Tibial artery (tissue), 4 donors: ENCODE measurements at regions not wholly inside any gene's neighbourhood (a gene's known extent, or its start where the extent isn't known, plus 50 kb on each side); places are given as distances from the start of the nearest gene placed in this dataset.

ENCODE experiments used
- DNase-seq, 2 donors: peaks; one replicate each; pipeline ENCODE4 v3.0.0-alpha.2; 2019
- H3K27ac ChIP-seq, 2 donors: fragments of 200-600 bp; sonication (generic) in 1 of 2; 1 replicate in 1 of 2; 2 replicates in 1 of 2; pipeline ENCODE4 v1.5.1; 2018 to 2019; ENCODE audit warnings: mild to moderate bottlenecking in 1 of 2
- H3K27me3 ChIP-seq, 2 donors: fragments of 200-600 bp; sonication (generic) in 1 of 2; one replicate each; pipeline versions ENCODE4 v1.5.1 to v1.6.0; 2016 to 2019
- H3K36me3 ChIP-seq, 3 donors: fragments of 200-600 bp; sonication (generic) in 2 of 3; one replicate each; pipeline ENCODE4 v1.5.1; 2016 to 2019; ENCODE audit warnings: mild to moderate bottlenecking in 2 of 3
- H3K4me1 ChIP-seq, 4 donors: fragments of 200-600 bp; sonication (generic) in 2 of 4; 1 replicate in 3 of 4; 2 replicates in 1 of 4; pipeline ENCODE4 v1.5.1; 2016 to 2019
- H3K4me3 ChIP-seq, 2 donors: fragments of 200-600 bp; sonication (generic) in 1 of 2; 1 replicate in 1 of 2; 2 replicates in 1 of 2; pipeline ENCODE4 v1.5.1; 2018 to 2019; ENCODE audit warnings: mild to moderate bottlenecking in 2 of 2
- H3K9me3 ChIP-seq, 3 donors: fragments of 200-600 bp; sonication (generic) in 1 of 3; one replicate each; pipeline ENCODE4 v1.5.1; 2016 to 2019
- intact Hi-C: fragments of 100-400 bp; cut with DNase I; formaldehyde crosslinking; loops from one replicate; pipeline ENCODE4 v1.15.0; 2023; ENCODE audit warnings: low total_unique reads
- TF ChIP-seq, protein P1 (sequence below), 2 experiments: fragments of 200-600 bp in 1 of 2; fragments of 450-650 bp in 1 of 2; IDR thresholded peaks; one replicate each; pipeline ENCODE4 v1.5.1; 2017 to 2019; ENCODE audit warnings: antibody characterized with exemption in 2 of 2, mild to moderate bottlenecking in 1 of 2, moderate library complexity in 1 of 2

DNA sequence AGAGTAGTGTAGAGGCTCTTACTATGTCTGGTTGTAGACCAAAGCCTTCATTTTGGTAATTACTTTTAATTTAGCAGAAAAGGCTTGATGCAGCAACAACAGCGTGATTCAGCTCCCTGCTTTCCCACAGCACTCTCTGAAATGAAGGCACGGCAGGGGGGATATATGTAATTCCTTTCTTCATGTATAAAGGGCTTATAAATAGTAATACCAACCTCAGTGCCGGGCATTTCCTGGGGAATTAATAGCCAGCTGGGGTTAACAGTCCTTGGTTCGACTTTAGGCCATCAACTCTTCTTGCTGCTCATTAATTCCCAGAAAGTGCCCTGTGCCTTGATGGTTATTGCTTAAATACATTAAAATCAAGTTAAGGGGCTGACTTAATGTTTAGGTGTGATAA lies 669.0 kb downstream of the ZNF674 start:
- Histone ChIP-seq H3K4me3 (no peak overlapping the region), H3K36me3 (no peaks in the 10 kb centered on the region), H3K27ac (no peak overlapping the region), H3K4me1 (no peaks in the 10 kb centered on the region), H3K27me3 (no peaks in the 10 kb centered on the region), H3K9me3 (no peaks in the 10 kb centered on the region)
- DNase-seq, result no peak
- TF ChIP-seq, protein P1, sequence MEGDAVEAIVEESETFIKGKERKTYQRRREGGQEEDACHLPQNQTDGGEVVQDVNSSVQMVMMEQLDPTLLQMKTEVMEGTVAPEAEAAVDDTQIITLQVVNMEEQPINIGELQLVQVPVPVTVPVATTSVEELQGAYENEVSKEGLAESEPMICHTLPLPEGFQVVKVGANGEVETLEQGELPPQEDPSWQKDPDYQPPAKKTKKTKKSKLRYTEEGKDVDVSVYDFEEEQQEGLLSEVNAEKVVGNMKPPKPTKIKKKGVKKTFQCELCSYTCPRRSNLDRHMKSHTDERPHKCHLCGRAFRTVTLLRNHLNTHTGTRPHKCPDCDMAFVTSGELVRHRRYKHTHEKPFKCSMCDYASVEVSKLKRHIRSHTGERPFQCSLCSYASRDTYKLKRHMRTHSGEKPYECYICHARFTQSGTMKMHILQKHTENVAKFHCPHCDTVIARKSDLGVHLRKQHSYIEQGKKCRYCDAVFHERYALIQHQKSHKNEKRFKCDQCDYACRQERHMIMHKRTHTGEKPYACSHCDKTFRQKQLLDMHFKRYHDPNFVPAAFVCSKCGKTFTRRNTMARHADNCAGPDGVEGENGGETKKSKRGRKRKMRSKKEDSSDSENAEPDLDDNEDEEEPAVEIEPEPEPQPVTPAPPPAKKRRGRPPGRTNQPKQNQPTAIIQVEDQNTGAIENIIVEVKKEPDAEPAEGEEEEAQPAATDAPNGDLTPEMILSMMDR (IDR thresholded peaks at IDR 0.05), result no peak
- intact Hi-C loops, result no loop called here

DNA sequence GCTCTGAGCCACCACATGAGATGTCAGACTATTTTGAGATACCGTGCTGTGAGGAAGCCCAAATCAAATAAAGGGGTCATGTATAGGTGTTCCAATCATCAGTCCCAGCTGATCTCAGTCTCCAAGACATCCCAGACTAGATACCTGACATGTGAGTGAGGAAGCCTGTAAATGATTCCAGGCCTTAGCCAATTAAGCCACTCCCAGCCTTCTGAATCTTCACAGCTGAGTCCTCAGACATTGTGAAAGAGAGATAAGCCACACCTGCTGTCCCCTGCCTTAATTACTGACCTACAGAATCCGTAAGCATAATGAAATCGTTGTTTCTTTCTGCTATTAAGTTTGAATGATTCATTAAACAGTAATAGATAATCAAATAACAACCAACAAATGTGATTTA lies 671.4 kb downstream of the ZNF674 start:
- DNase-seq, result no peak
- TF ChIP-seq, protein P1 (IDR thresholded peaks at IDR 0.05), result no peak
- no peaks in the 10 kb centered on the region for H3K4me1 ChIP-seq
- no peak overlapping the region for H3K27ac ChIP-seq
- H3K27me3 ChIP-seq, result no peaks in the 10 kb centered on the region
- no peaks in the 10 kb centered on the region for H3K36me3 ChIP-seq
- H3K9me3 ChIP-seq, result no peaks in the 10 kb centered on the region
- H3K4me3 ChIP-seq, result no peak overlapping the region
- intact Hi-C loops, result no loop called here

GRCh38 chrX:45872480-45872879 lies 671.8 kb upstream of the DIPK2B start:
- H3K27ac ChIP-seq, result no peak overlapping the region
- intact Hi-C loops, result no loop called here
- H3K4me1 ChIP-seq, result no peaks in the 10 kb centered on the region
- no peak for DNase-seq
- H3K27me3 ChIP-seq, result no peaks in the 10 kb centered on the region
- no peaks in the 10 kb centered on the region for H3K36me3 ChIP-seq
- TF ChIP-seq, protein P1 (IDR thresholded peaks at IDR 0.05), result no peak
- no peak overlapping the region for H3K4me3 ChIP-seq
- no peaks in the 10 kb centered on the region for H3K9me3 ChIP-seq

GRCh38 chrX:45868425-45868824 lies 667.7 kb upstream of the DIPK2B start:
- H3K27me3 ChIP-seq, result no peaks in the 10 kb centered on the region
- TF ChIP-seq, protein P1 (IDR thresholded peaks at IDR 0.05), result no peak
- intact Hi-C loops, result no loop called here
- no peak overlapping the region for H3K4me3 ChIP-seq
- no peaks in the 10 kb centered on the region for H3K4me1 ChIP-seq
- H3K27ac ChIP-seq, result no peak overlapping the region
- H3K36me3 ChIP-seq, result no peaks in the 10 kb centered on the region
- no peaks in the 10 kb centered on the region for H3K9me3 ChIP-seq
- no peak for DNase-seq

DNA sequence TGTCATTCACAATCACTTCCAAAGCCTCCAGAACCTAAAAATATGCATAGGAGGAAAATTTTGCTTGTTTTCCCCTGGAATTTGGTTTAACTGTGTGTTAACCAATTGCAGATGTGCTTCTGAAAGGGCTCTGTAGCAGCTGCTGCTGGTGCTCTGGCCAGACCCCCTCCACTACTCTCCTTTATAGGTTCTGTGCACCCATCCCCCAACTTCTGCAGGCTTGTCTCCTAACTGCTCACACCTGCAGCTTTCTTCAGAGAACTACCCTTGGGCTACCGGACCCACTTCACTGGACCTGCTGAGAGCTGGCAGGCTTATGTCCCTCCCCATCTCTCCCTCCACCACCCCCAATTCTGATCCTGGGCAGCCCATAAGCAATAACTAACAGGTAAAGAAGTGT lies 662.1 kb upstream of the DIPK2B start:
- Histone ChIP-seq H3K4me1 (no peaks in the 10 kb centered on the region), H3K36me3 (no peaks in the 10 kb centered on the region), H3K27ac (no peak overlapping the region), H3K27me3 (no peaks in the 10 kb centered on the region), H3K9me3 (no peaks in the 10 kb centered on the region), H3K4me3 (no peak overlapping the region)
- TF ChIP-seq, protein P1 (IDR thresholded peaks at IDR 0.05), result no peak
- DNase-seq, result no peak
- intact Hi-C loops, result no loop called here

DNA sequence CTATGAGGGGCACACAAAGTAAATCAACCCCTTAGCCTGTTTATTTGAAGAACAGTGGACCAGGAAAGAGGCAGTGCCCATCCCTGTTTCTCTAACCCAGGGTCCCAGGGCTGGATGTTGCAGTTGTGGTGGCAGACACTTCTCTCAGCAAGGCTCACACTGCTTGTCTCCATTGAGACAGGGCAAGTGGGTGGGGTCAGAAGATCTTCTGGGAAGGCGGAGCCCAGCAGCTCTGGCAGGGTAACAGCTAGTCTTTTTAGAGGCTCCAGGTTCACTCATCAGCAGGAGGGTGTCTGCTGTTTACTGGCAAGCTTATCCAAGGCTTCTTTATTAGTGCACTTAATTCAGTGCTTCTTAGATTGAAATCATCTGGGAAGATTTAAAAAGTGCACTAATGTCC lies 659.8 kb upstream of the DIPK2B start:
- TF ChIP-seq, protein P1 (IDR thresholded peaks at IDR 0.05), result no peak
- Histone ChIP-seq H3K9me3 (no peaks in the 10 kb centered on the region), H3K27ac (no peak overlapping the region), H3K27me3 (no peaks in the 10 kb centered on the region), H3K36me3 (no peaks in the 10 kb centered on the region), H3K4me3 (no peak overlapping the region), H3K4me1 (no peaks in the 10 kb centered on the region)
- intact Hi-C loops, result no loop called here
- DNase-seq, result no peak
